ENCODE measurements at regions not wholly inside any gene's neighbourhood (a gene's known extent, or its start where the extent isn't known, plus 50 kb on each side); places are given as distances from the start of the nearest gene placed in this dataset.

- Histone ChIP-seq H4K20me1 (ENCODE audit: control insufficient read depth, extremely low read depth, insufficient read depth, low read length) (no peaks in the 10 kb centered on the region), H3K4me3 (replicated peaks in 1 of 4; ENCODE audit: control extremely low read depth in 1 of 4, insufficient read depth in 1 of 4, low read depth in 3 of 4, low read length in 4 of 4) (no peak overlapping the region), H2AFZ (ENCODE audit: low read length) (no peak overlapping the region), H3K27ac (ENCODE audit: insufficient read depth, low read length) (no peak overlapping the region), H3K4me1 (ENCODE audit: control insufficient read depth, extremely low read depth, insufficient read depth, low read length) (no peaks in the 10 kb centered on the region), H3K79me2 (ENCODE audit: control insufficient read depth, insufficient read depth, low read length) (no peaks in the 10 kb centered on the region), H3K9ac (ENCODE audit: insufficient read depth, low read length) (no peak overlapping the region), H3K9me3 (ENCODE audit: control insufficient read depth, insufficient read depth, low read depth, low read length) (no peaks in the 10 kb centered on the region), H3K4me2 (ENCODE audit: extremely low read depth, insufficient read depth, low read length) (no peak overlapping the region), H3K36me3 (ENCODE audit: control insufficient read depth, insufficient read depth, low read length) (no peaks in the 10 kb centered on the region), H3K27me3 (ENCODE audit: control insufficient read depth, insufficient read depth, low read length) (no peaks in the 10 kb centered on the region)
- TF ChIP-seq EZH2 (IDR thresholded peaks at IDR 0.05; ENCODE audit: low read length, missing control alignments) (no peak), CTCF (conservative IDR thresholded peaks at IDR 0.05 in 1 of 2, IDR thresholded peaks at IDR 0.05 in 1 of 2; ENCODE audit: low read depth in 1 of 2, low read length in 2 of 2) (no peak)
- DNase-seq (ENCODE audit: low read depth in 2 of 2), result no peak
These were observed 87.8 kb upstream of the EEA1 start for GRCh38 chr12:93016752-93017350.

GRCh38 chr12:93018610-93019009, 89.5 kb upstream of the EEA1 start:
- Histone ChIP-seq H3K4me3 (replicated peaks in 1 of 4; ENCODE audit: control extremely low read depth in 1 of 4, insufficient read depth in 1 of 4, low read depth in 3 of 4, low read length in 4 of 4) (no peak overlapping the region), H3K27ac (ENCODE audit: insufficient read depth, low read length) (no peak overlapping the region), H3K36me3 (ENCODE audit: control insufficient read depth, insufficient read depth, low read length) (no peaks in the 10 kb centered on the region), H3K27me3 (ENCODE audit: control insufficient read depth, insufficient read depth, low read length) (no peaks in the 10 kb centered on the region), H3K4me1 (ENCODE audit: control insufficient read depth, extremely low read depth, insufficient read depth, low read length) (no peaks in the 10 kb centered on the region), H3K79me2 (ENCODE audit: control insufficient read depth, insufficient read depth, low read length) (no peaks in the 10 kb centered on the region), H3K4me2 (ENCODE audit: extremely low read depth, insufficient read depth, low read length) (no peak overlapping the region), H2AFZ (ENCODE audit: low read length) (no peak overlapping the region), H3K9ac (ENCODE audit: insufficient read depth, low read length) (no peak overlapping the region), H3K9me3 (ENCODE audit: control insufficient read depth, insufficient read depth, low read depth, low read length) (no peaks in the 10 kb centered on the region), H4K20me1 (ENCODE audit: control insufficient read depth, extremely low read depth, insufficient read depth, low read length) (no peaks in the 10 kb centered on the region)
- TF ChIP-seq CTCF (conservative IDR thresholded peaks at IDR 0.05 in 1 of 2, IDR thresholded peaks at IDR 0.05 in 1 of 2; ENCODE audit: low read depth in 1 of 2, low read length in 2 of 2), result no peak
- TF ChIP-seq EZH2 (IDR thresholded peaks at IDR 0.05; ENCODE audit: low read length, missing control alignments), result no peak
- DNase-seq (ENCODE audit: low read depth in 2 of 2), result no peak

GRCh38 chr12:93019212-93019927, 90.3 kb upstream of the EEA1 start:
- H3K27me3 ChIP-seq (ENCODE audit: control insufficient read depth, insufficient read depth, low read length), result no peaks in the 10 kb centered on the region
- H3K27ac ChIP-seq (ENCODE audit: insufficient read depth, low read length), result no peak overlapping the region
- no peak overlapping the region for H3K4me3 ChIP-seq (replicated peaks in 1 of 4; ENCODE audit: control extremely low read depth in 1 of 4, insufficient read depth in 1 of 4, low read depth in 3 of 4, low read length in 4 of 4)
- no peak overlapping the region for H2AFZ ChIP-seq (ENCODE audit: low read length)
- H4K20me1 ChIP-seq (ENCODE audit: control insufficient read depth, extremely low read depth, insufficient read depth, low read length), result no peaks in the 10 kb centered on the region
- no peaks in the 10 kb centered on the region for H3K4me1 ChIP-seq (ENCODE audit: control insufficient read depth, extremely low read depth, insufficient read depth, low read length)
- TF ChIP-seq EZH2 (IDR thresholded peaks at IDR 0.05; ENCODE audit: low read length, missing control alignments) (no peak), CTCF (conservative IDR thresholded peaks at IDR 0.05 in 1 of 2, IDR thresholded peaks at IDR 0.05 in 1 of 2; ENCODE audit: low read depth in 1 of 2, low read length in 2 of 2) (no peak)
- no peaks in the 10 kb centered on the region for H3K36me3 ChIP-seq (ENCODE audit: control insufficient read depth, insufficient read depth, low read length)
- no peaks in the 10 kb centered on the region for H3K9me3 ChIP-seq (ENCODE audit: control insufficient read depth, insufficient read depth, low read depth, low read length)
- H3K9ac ChIP-seq (ENCODE audit: insufficient read depth, low read length), result no peak overlapping the region
- DNase-seq (ENCODE audit: low read depth in 2 of 2), result no peak
- H3K4me2 ChIP-seq (ENCODE audit: extremely low read depth, insufficient read depth, low read length), result no peak overlapping the region
- no peaks in the 10 kb centered on the region for H3K79me2 ChIP-seq (ENCODE audit: control insufficient read depth, insufficient read depth, low read length)
